Stimulated activated CD8-positive, alpha-beta memory T cell treated with anti-CD3 and anti-CD28 coated beads, Interleukin-4, amount 100 ng/mL, for 4 hours (primary cell): ENCODE measurements at regions not wholly inside any gene's neighbourhood (a gene's known extent, or its start where the extent isn't known, plus 50 kb on each side); places are given as distances from the start of the nearest gene placed in this dataset.

Experiments
- DNase-seq, 2 donors: peaks; one replicate each; pipeline ENCODE4 v3.0.0-alpha.2; 2020; ENCODE audit warnings: low read depth in 2 of 2, low spot score in 1 of 2

DNA sequence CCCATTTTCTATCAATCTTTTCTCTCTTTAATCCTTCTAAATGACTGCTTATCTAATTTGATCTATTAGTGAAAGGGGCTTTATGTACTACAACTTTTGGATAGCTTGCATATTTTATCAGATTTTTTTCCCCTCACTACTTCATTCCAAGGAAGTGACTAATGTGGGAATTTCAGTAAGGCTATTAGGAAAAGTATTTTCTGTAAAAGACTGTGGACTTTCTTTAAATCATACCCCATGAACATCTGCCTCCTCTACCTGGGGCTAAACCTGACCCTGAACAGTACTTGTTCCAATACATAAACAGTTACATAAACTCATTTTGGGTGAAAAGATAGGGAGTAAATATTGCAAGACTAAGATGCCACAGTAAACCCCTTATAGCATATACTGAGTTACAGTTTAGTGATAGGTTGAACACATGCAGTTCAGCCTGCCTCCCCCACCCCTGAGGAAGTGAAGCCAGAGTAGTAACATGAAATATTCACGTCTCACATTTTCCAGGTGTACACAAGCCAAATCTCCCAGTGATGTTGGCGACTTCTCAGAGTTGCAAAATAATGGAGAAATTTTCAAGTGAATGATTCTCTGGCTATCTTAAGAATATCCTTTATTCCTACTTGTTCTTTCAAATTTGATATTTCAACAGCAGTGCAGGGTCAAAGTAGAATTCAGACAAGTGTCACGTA is 590.9 kb upstream of the ZEB2 start:
- no peak for DNase-seq

DNA sequence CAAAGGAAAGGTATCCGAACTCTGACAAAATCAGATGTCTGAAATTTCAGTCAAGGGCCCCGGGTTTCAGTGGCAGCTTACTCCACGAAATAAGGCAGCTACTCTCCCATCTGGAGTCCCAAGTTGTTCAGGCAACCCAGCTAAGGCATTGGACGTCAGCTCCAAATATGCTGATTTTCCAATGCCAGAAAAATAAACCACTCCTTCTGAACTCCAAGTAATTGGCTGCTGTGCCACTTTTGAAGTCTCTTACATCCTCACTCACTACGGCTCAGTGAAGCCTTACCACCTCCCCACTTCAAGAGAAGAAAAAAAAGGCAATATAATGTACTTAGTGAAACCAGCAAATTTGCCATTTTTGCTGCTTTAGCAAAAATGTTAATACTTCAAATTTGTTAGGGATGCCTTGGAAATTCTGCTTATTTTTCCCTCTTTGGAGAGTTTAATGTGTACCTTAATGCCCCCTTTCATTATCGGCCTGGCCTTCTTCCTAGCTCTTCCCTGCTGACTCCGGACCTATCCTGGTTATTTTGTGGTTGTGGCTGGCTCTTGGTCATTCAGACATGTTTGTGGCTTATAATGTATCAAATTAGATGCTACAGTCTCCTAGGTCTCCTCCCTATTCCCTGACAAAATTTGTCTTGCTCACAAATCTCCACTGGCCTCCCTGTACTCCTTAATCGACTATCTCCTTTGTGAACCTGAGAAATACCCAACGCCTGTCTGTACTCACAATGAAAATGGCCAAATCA is 589.2 kb upstream of the ZEB2 start:
- DNase-seq = no peak

DNA sequence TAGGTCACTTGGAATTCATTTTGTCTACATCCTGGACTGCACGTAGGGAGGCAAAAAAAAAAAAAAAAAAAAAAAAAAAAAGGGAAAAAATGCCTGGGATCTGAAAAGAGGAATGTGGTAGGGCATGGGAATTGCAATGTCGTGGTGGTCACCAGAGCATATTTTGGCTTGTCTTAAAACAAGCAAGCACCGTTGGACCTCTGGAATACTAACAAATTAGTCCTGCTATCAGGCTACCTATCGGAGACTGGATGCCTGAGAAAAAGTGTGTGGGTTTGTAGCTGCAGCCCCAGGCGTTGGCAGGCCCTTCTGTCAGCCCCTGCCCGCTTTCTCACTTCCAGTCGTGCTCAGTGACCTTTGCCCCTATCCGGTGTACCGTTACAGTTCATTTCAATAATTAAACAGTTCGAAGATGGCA is 588.5 kb upstream of the ZEB2 start:
- no peak for DNase-seq

DNA sequence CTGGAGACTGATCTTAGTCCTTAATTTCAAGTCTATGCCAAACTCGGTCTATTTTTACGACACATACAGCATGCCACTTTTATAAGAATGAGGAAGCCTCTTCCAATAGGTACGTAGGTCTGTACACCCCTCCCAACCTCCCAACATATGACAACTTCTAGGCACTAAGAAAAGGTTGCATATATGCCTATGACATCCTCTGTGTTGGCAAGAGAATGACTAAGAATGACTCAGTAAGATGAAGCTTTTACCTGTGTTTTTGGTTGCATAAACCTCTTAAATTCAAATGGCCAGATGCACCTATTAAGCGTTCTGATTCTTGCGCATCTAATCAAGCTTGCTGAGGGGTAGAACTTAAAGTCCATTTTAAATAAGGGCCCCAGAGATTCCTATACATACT is 586.4 kb upstream of the ZEB2 start:
- no peak for DNase-seq

DNA sequence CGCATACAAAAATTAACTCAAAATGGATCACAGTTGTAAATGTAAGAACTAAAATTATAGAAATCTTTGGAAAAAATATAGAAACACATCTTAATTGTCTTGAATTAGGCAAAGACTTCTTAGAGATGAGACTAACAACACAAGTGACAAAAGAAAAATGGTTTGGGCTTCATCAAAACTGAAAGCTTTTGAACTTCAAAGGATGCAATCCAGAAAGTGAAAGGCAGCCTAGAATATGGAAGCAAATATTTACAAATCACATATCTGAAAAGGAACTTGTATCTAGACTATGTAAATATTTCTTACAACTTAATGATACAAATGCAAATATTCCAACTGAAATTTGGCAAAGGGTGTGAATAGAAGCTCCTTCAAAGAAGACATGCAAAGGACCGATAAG is 582.8 kb upstream of the ZEB2 start:
- no peak for DNase-seq

DNA sequence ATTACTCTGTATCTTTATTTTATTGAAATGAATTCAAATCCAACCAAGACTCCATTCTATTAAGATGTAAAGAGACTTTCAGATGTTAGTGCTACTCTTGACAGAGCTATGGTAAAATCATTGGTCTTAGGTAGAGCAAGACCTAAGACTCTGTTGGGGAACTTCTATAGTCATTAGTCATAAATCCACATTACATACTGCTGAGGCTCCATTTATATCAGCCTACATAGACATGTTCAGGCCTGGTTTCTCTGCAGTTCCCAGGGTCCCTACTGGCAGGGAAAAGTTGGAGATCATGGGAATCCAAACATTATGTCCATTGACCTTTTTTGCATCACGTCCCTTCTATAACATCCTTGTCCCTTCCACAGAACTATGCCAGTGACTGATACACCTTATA is 580.4 kb upstream of the ZEB2 start:
- no peak for DNase-seq

DNA sequence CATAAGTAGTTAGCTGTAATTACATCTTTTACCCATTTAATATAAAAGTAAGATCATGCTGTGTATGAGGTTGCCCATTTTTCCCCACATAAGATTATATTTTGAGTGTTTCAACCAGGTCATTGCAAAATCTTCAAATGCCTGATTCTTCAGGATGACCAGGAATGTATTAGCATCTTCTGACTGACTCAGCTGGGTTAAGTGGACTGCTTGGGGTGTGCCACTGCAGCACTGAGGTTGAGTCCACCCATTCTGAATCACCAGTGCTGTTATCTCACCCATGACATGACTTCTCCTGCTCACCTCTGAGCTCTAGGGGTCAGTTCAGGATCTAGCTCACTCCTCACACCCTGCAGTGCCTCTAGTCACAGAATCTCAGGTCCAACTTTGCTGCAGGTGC is 576.7 kb upstream of the ZEB2 start:
- no peak for DNase-seq

DNA sequence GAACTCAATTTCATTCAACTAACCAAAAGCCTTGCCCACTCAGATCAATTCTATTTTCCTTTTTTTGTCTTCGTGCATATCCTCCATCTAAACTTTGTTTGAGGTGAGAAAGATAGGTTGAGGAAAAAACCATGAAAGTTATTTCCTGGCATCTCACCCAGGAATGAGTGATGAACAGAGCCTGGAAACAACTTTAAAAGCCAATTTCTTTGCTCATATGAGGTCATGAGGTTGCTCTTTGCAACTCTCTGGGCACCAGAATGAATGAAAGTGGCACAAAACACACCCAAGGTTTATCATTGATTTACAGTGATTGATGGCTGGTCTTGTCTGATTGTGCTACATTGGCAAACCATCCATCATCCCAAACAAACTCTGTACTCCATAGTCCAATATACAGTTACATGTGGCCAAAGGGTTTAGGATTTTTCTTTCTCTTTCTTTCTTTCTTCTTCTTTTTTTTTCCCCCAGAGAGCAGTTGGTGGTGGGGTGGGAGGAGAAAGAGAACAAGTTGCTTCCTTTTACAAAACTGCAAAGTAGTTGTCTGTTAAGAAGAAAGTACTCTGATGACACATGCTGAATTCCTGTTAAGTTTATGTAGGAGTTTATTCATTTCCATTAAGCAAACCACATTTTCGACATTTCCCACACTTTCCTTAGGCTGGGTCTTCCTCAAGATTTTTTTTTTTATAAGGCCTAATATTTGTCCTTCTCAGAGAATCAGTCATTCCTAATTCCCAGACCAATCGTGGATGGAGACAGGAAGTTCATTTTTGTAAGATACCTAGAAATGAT is 575.9 kb upstream of the ZEB2 start:
- no peak for DNase-seq

DNA sequence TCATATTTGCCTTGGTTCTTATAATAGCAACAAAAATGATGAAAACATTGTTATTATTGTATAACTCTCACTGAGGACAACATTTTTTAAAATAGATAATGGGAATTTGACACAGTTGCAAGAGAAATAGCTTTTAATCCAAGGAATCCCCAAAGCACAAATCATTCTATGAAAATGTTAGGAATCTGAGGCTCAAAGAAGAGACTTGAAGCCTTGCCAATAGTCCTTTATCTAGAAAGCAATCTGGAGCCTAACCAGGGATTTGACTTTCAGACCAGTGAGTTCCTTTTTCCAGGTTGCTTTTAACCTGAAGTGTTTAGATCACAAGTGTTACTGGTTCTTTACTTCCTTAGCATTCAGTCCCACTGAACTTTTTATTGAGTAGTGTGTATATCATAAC is 574.5 kb upstream of the ZEB2 start:
- DNase-seq = no peak

DNA sequence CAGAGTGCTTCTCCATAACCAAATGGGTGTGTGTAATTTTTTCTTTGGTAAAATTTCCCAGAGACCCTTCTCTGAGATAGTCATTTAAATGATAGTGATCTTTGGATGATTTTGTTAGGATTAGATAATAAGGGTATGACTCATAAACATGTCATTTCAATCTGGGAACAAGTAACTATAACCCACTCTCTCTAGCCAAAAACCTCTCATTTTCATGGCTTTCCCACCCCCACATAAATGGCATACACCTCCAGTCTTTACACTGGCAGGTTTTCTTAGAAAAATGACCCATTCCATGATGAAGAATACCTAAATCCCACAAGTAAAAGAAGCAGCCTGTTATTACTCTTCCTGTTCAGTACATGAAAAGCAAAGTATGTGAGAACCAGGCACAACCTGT is 572.0 kb upstream of the ZEB2 start:
- DNase-seq = no peak

DNA sequence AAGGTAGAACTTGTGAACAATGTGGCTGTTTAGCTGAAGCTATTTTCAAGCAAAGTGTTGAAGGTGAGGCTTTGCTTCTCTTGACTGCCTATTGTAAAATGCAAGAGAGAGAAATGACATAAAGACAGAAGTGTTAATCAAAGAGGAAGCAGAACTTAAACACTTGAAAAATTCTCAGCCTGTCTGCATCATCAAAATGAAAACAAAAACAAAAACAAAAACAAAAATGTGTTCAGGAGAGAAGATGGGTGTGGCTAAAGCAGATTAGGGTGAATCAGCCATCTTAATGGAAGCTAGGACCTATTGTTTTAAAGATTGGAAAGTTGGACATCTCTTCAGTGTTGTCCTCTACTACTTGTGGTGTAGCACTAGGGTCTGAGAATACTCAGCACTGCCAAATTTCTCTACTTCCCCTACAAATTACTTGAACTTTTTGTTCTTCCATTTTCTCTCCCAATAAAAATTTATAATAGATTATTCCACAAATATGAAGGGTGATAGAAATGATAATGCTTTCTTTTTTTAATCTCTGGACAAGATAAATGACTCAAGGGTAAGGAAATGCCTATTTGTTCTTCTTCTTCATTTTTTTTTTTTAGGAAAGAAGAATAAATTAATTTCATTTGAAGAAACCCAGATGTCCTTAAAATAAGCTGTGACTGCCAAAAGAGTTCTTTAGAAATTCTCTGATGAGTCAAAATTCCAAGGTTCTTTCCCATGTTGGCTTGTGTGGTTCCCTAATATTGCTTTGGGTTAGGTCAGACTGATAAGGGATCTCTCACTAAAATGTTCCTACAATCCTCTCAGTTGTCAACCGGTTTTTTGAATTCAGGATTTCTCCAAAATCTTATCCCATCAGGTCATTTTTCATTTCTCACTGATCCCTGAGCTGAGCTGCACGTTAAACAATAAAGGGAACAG is 571.2 kb upstream of the ZEB2 start:
- no peak for DNase-seq

DNA sequence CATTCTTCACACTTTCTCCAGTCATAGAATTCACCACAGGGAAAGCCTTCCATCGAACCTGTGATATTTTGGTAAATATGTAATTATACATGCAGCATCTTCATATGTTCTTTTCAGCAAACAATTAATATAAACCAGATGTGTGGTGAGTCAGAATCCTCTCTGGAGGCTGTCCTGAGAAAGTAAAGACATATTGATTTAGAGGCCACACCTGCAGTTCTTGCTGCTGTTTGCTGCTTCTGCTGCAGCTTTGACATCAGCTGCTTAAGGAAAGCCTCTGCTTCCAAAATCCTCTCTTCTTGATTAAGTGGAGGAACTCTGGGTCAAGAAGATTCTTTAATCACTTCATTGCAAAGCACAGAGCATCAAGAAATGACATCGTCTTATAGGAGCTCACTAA is 568.8 kb upstream of the ZEB2 start:
- no peak for DNase-seq

DNA sequence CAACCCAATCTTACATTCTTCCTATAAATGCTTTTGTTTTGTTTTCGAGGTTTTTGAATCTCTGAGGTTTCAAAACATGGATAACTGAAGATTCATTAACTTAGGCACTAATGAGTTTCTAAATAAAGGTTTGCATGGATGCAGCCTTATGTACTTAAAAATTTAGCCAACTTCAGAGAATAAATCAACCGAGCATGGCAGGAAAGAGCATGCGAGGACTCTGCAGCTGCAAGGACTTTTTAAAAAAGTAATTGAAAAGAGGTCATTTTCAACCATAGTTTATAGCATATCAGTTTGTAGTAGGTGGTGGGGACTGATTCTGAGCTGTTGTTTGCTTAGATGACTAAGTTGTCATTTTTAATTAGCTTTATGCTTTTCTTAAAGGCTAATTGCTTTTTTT is 567.0 kb upstream of the ZEB2 start:
- DNase-seq = no peak

DNA sequence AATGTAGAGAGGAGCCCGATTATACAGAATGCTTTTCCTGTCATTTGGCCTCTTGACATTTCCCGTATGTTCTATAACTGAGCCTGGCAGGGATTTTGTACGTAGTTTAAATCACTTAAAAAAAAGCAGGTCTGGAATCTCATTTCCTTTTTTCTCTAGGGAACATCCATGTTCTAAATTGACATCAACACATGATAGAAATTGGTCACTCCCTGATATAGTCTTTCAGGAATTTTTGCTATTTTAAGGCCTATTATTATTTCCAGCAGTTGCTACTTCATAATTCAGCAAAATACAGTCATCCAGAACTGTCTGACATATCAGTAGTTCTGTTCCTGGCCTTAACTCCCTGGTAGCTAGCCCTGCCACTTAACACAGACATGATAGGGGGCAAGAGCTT is 565.7 kb upstream of the ZEB2 start:
- no peak for DNase-seq

DNA sequence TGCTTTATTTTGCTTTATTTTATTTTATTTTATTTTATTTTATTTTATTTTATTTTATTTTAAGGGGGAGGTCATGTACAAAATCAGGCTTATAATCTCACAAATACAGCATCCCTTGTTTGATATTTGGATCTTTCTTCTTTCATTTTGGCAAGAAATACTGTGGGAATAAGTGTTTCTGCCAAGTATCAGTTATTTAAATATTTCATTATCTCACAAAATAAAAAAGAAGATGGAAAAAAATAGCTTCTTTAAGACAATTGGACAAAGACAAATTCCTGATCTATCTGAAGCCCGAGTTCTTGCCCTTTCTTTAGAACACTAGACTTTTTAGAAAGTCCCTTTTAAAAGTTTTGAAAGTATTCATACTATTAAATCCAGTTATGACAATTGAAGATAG is 560.5 kb upstream of the ZEB2 start:
- no peak for DNase-seq

DNA sequence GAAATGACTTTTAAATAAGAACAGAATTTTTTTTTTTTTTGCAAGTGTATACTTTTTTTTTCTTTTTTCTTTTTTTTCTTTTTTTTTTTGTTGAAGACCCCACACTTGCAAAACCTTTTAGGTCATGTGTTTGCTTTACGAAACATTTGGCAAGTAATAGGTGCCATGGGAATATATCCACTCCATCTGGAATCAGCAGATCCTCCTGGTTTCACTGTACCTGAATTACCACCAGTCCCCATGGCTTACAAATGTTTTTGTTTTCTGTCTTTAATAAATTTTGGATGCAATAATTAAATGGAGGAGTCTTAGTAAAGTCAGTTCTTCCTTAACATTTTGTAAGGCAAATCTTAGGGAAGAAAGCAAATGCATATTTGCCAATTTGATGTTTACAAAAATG is 559.7 kb upstream of the ZEB2 start:
- no peak for DNase-seq

DNA sequence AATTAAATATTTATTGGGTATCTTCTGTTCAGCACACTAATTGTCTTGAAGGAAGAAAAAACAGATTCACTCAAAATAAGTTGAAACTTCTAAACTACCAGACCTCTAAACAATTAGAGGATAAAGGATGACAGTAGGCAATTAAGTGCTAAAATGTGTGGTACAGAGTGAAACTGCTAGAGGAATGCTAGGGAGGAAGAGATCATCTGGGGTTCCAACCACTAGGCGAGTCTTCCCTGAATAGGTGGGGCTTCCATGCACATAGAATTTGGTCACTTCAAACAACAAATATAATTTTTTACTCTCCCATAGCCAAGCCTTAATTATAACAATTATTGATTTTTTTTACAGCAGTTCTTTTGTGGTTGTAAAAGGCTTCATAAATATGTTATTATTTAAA is 559.0 kb upstream of the ZEB2 start:
- DNase-seq = no peak

DNA sequence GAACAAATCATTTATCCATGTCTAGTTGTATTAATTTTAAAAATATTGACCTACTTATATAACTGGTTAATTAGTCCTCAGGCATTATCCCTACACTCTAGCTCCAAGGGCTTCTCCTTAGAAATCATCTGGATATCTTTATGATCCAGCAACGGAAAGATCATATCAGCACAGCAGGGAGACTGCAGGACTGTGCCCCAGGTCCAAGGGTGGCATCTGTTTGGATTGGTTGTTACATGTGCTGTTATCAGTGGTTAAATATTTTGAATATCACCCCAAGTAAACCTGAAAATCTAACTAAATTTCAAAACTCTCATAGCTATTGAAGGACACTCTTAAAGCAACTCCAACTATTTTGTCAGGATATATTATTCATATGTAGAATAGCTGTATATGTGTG is 556.2 kb upstream of the ZEB2 start:
- DNase-seq = no peak

DNA sequence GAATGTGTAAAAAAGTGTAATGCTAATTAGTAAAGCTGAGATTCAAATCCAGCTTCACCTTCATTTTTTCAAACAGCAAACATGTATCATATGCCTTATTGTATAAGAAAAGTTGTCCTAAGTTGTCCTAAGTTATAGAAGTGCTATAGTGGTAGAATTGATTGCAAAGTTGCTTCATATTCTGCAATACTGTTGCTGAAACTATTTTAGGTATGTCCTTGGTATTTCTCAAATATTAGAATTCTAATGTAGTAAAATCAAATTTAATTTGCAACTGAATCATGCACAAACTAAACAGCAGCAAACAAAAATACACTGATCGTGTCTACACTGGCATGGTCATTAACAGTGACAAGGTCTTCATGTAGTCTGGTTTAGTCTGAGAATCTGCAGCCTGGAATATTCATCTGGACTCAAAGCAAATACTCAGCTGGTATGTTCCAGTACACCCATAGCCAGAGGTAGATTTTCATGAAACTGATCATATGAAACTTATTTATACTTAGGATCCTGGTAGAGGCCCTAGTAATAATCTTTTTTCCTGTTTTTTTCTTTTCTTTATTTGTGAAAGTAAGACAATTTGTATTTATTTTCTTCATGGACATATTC is 555.6 kb upstream of the ZEB2 start:
- DNase-seq = no peak

DNA sequence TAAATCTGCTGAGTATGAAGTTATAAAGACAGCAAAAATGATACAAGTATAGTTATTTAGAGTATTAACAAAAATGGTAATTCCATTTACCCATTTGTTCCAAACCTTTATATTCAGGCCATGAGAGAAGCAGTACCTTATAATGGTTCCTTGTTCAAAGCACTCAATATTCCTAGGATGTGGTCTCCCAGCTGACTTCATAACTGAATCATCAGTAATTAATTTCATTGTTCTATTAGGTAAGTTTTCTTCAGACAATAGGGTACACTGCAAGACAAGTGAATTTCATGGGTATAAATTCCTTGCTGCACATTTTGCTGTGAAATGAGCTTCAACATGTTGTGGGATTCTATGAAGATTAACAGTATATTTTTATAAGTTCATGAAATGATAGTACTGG is 550.8 kb upstream of the ZEB2 start:
- no peak for DNase-seq

DNA sequence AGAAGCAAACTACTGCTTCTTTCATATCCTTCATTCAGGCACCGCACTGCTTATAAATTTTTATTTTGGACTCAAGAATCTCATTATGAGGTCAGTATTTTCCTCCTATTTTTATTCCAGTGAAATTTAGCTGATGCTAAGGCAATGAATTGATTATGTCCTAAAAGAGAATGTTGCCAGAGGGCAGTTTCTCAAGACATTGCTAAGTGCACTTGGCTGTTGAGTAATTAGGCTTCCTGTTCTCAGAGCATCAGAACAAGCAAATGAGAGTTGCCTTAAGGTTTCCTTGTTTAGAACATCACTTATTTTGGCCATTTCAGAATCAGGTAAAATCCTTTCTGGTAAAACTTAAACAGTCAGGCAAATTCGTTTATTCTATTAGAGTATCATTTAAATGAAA is 548.6 kb upstream of the ZEB2 start:
- no peak for DNase-seq
